HPDE6-E6E7 (cell line): ENCODE measurements at regions not wholly inside any gene's neighbourhood (a gene's known extent, or its start where the extent isn't known, plus 50 kb on each side); places are given as distances from the start of the nearest gene placed in this dataset.
"Not testable (repeated sequence)": the region's sequence is repeated elsewhere in the genome, so short reads cannot be mapped to it uniquely, and the experiment has no call there.

Experiments used
- DNase-seq: peaks from one replicate; pipeline ENCODE4 v3.0.0; 2011; ENCODE audit warnings: missing footprints; ENCODE audit errors: extremely low spot score

DNA sequence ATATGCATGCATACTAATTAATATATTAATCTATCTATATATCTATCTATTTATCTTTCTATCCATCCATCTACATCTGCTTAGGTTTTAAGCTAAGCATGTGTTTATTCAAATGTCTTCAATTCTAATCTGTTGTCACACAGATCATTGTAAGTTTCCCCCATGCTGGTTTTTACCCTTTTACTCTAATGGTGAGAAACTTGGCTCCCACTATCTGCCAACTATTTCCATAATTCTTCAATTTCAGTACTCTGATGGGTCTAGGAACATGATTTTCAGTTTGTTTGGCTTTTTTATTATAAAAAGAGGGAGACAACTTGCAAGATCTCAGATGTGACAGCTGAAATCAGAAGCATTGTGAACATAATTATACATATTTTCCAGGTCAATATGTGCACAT is 773.8 kb downstream of the PLOD2 start:
- DNase-seq: no peak

DNA sequence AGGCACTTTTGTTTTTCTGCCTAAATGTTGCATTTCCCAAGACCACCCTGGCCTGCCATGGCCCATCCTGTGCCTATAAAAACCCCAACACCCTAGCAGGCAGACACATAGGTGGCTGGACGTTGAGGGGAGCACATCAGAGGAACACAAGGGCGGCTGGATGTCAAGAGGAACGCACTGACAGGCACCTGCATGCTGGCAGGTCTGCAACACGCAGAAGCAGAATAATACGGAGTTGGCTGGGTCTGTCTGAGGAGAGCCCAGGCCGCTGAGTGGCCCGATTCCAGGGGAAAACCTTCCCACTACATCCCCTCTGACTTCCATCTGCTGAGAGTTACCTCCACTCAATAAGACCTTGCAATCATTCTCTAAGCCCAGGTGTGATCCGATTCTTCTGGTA is 765.6 kb downstream of the PLOD2 start:
- DNase-seq: no peak

DNA sequence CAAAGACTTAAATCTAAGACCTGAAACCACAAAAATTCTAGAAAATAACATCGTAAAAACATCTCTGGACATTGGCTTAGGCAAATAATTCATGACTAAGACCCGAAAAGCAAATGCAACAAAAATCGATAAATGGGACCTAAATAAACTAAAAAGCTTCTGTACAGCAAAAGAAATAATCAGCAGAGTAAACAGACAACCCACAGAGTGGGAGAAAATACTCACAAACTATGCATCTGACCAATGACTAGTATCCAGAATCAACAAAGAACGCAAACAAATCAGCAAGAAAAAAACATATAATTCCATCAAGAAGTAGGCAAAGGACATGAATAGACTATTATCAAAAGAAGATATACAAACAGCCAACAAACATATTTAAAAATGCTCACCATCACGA is 749.4 kb downstream of the PLOD2 start:
- DNase-seq: no peak

DNA sequence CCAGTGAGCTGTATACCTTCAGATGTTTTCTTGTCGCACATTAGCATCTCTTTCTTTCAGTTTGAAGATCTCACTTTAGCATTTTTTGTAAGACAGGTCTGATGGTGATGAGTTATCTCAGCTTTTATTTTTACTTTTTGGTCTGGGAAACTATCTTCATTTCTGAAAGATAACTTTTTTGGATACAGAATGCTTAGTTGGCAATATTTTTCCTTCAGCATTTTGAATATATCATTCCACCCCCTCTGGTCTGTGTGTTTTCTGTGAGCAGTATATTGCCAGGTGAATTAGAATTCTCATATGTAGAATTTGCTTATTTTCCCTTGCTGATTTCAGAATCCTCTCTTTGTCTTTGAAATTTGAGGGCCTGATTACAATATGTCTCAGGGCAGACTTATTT is 743.3 kb downstream of the PLOD2 start:
- DNase-seq: no peak

DNA sequence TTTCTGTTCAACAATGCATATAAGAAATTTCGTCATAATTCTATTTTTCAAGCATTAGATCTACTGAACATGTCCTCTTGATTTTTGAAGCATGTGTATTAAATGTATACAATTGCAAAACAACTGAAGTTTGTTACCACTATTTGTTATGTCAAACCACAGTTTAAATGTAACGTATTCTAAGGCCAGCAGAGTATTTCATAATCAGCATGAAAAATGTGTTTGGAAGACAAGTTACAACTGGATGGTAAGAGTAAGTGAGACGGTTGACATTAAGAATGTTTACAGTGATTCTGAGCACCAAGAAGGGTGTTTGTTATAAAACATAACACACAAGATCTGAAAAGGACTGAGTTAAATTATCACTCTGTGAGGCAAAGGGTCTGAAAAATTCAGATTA is 738.4 kb downstream of the PLOD2 start:
- no peak for DNase-seq

- DNase-seq: no peak
These were observed 733.6 kb downstream of the PLOD2 start for GRCh38 chr3:145427355-145427754.

DNA sequence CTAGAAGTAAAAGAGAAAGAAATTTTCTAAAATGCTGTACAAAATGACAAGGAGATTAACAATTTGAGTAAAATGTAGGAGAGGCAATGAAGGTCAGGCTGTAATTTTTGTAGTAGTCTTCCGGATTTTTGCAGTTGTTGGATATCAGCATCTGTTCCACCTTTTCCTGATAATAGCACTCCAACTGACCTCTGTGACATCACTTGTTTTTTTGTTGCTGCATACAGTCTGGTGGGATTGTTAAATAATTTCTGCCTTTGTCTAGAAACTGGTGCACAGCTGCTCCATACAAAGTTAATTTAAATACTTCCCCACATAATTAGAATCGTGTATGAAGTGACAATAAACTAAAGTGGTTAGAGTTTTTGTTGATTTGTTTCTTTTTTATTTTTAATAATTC is 731.4 kb downstream of the PLOD2 start:
- no peak for DNase-seq

GRCh38 chr3:145448436-145448835 is 712.5 kb downstream of the PLOD2 start:
- peak; percentile 9 for DNase-seq

GRCh38 chr3:145450018-145450682 is 710.8 kb downstream of the PLOD2 start:
- DNase-seq: no peak

GRCh38 chr3:145457825-145458552 is 703.0 kb downstream of the PLOD2 start:
- DNase-seq: no peak

GRCh38 chr3:145459681-145460080 is 701.3 kb downstream of the PLOD2 start:
- DNase-seq: not testable (repeated sequence)

- no peak for DNase-seq
These were observed 689.0 kb downstream of the PLOD2 start for GRCh38 chr3:145471976-145472375.

DNA sequence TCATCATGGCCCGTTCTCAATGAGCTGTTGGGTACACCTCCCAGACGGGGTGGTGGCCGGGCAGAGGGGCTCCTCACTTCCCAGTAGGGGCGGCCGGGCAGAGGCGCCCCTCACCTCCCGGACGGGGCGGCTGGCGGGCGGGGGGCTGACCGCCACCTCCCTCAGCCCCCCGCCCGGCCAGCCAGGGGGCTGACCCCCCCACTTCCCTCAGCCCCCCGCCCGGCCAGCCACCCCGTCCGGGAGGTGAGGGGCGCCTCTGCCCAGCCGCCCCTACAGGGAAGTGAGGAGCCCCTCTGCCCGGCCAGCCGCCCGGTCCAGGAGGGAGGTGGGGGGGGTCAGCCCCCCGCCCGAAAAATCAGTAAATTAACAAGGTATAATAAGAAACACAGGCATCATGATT is 678.2 kb downstream of the PLOD2 start:
- not testable (repeated sequence) for DNase-seq

DNA sequence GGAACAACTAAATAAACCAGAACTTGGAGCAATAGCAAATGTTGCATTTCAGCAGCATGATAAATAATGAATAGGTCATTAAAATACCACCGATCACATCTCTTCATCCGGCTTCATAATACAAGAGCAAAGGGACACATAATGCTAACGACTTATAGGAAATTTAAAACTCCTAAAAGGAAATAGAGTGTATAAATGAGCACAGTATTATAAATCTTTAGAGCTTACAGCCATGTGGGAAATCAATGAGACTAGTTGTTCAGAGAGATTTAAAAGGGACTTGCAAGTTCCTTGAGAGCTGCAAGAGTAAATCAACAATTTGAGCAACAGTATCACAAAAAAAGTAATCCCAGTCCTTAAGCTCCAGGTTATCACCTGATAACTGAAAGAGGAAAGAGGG is 677.0 kb downstream of the PLOD2 start:
- no peak for DNase-seq

DNA sequence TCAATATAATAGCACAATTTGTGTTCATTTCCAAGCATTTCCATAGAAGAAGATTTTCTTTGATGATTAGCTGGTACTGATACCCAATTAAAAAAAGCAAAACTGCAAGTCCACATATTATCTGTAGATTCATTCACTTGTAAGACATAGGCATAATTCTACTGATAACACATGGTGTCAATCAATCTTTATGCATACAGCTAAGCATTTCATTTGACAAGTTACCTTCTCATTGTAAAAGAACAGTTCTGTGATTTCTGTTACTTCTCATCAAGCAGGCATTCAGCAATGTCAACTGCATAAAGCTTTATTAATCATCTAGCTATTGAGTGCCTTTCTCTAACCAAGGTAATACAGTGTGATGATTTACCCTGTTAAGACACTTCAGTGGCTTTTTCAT is 672.0 kb downstream of the PLOD2 start:
- no peak for DNase-seq

DNA sequence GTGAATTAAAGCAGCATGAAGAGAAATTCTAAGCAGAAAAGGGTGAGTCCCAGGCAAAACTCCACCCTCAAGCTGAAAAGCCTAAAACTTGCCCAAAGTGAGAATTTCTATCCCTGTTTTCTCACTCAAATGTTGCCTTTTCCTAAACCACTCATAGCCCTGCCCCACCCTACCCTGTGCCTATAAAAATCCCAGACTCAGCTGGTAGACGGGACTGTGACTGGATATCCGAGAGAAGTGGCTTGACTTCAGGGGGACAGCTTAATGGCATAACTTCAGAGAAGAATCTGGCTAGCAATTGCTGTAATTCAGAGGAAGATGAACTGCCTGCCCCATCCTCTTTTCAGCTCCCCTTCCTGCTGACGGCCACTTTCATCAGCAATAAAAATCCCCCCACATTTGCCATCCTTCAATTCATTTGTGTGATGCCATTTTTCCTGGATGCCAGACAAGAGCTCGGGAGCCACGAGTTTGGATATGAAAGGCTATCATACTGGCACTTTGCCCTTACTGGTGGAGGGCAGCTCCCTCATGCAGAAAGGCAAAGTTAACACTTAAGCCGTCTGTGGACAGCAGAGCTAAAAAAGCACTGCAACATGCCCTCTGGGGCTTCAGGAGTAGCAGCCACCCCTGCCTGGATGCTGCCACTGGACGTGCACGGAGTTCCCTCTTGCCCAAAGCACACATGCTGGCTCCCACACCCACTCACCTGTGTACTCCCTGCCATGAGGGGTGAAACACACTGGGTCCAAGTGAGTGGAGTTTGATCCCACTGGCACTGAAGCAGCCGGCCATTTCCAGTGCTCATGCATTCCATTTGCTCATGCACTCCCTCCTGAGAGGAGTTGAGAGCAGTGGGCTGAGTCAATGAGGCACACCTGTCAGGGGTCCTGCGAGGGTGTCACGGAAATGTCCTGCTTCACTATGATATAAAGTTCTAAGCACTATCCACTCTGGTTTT is 670.6 kb downstream of the PLOD2 start:
- DNase-seq: no peak

- no peak for DNase-seq
These were observed 668.5 kb downstream of the PLOD2 start for GRCh38 chr3:145492456-145492855.

DNA sequence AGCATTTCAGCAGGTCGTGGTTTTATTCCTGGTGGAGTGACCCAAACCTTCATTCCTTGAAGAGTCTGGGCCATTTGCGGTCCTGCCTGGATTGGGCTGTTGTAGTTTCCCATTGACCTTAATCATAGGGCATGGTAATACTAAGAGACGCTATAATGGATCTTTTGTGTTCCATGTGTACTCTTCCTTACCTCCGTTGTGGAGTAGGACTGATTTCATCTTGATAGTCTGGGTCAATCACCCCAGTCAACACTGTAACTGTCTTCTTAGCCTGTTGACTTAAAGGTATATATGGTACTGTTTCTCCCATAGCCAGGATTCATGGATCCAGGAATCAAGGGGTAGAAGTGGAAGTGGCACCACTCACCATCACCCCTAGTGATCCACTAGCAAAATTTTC is 643.6 kb downstream of the PLOD2 start:
- DNase-seq: not testable (repeated sequence)

GRCh38 chr3:145518639-145519038 is 642.3 kb downstream of the PLOD2 start:
- DNase-seq: no peak

GRCh38 chr3:145519398-145520047 is 641.5 kb downstream of the PLOD2 start:
- no peak for DNase-seq

GRCh38 chr3:145522179-145522578 is 638.8 kb downstream of the PLOD2 start:
- no peak for DNase-seq
